H9 (cell line): ENCODE measurements at regions not wholly inside any gene's neighbourhood (a gene's known extent, or its start where the extent isn't known, plus 50 kb on each side); places are given as distances from the start of the nearest gene placed in this dataset.

Source experiments
- DNase-seq: peaks from one replicate; pipeline ENCODE4 v3.0.0-alpha.2; 2017
- H2AFZ ChIP-seq: one replicate; pipeline ENCODE4 v1.6.1; 2013; ENCODE audit warnings: mild to moderate bottlenecking, low read length, control low read depth, moderate library complexity
- H2AK5ac ChIP-seq: 2 replicates; pipeline ENCODE4 v1.6.1; 2013; ENCODE audit warnings: low read length, control low read depth, mixed read lengths; ENCODE audit not compliant: insufficient read length
- H2BK120ac ChIP-seq: one replicate; pipeline ENCODE4 v1.6.1; 2013; ENCODE audit warnings: low read depth, mild to moderate bottlenecking, low read length, control low read depth, inconsistent platforms; ENCODE audit not compliant: poor library complexity, severe bottlenecking
- H2BK12ac ChIP-seq: 2 replicates; pipeline ENCODE4 v1.6.1; 2013; ENCODE audit warnings: low read length, control low read depth, mixed read lengths, low read depth; ENCODE audit not compliant: insufficient read length
- H2BK15ac ChIP-seq: 2 replicates; pipeline ENCODE4 v1.6.1; 2013; ENCODE audit warnings: low read depth, low read length, control low read depth
- H2BK20ac ChIP-seq: one replicate; pipeline ENCODE4 v1.6.1; 2013; ENCODE audit warnings: low read depth, mild to moderate bottlenecking, low read length, control low read depth, inconsistent platforms; ENCODE audit not compliant: poor library complexity, severe bottlenecking
- H2BK5ac ChIP-seq: 2 replicates; pipeline ENCODE4 v1.6.1; 2013; ENCODE audit warnings: low read length, control low read depth, mixed read lengths; ENCODE audit not compliant: insufficient read length
- H3K14ac ChIP-seq: 2 replicates; pipeline ENCODE4 v1.6.1; 2013; ENCODE audit warnings: low read length, control low read depth; ENCODE audit not compliant: insufficient read depth
- H3K18ac ChIP-seq: 2 replicates; pipeline ENCODE4 v1.6.1; 2013; ENCODE audit warnings: low read depth, mild to moderate bottlenecking, mixed read lengths, low read length, control low read depth; ENCODE audit not compliant: insufficient read length
- H3K23ac ChIP-seq: 2 replicates; pipeline ENCODE4 v1.6.1; 2013; ENCODE audit warnings: low read length, control low read depth, mixed read lengths, low read depth; ENCODE audit not compliant: insufficient read length
- H3K23me2 ChIP-seq: 2 replicates; pipeline ENCODE4 v1.6.1; 2013; ENCODE audit warnings: low read depth, mild to moderate bottlenecking, mixed read lengths, low read length, control low read depth; ENCODE audit not compliant: insufficient read length, poor library complexity, severe bottlenecking
- H3K27ac ChIP-seq: 2 replicates; pipeline ENCODE4 v1.5.1; 2013; ENCODE audit warnings: low read length, control low read depth, mixed read lengths, low read depth; ENCODE audit not compliant: insufficient read length
- H3K27me3 ChIP-seq: 2 replicates; pipeline ENCODE4 v1.6.1; 2013; ENCODE audit warnings: low read length, control low read depth, inconsistent platforms; ENCODE audit not compliant: insufficient read depth
- H3K4ac ChIP-seq: 2 replicates; pipeline ENCODE4 v1.6.1; 2013; ENCODE audit warnings: low read depth, mild to moderate bottlenecking, control low read depth, inconsistent platforms, low read length, moderate library complexity
- H3K4me1 ChIP-seq: 2 replicates; pipeline ENCODE4 v1.6.1; 2013; ENCODE audit warnings: low read length, control low read depth, inconsistent platforms; ENCODE audit not compliant: insufficient read depth
- H3K4me2 ChIP-seq: 2 replicates; pipeline ENCODE4 v1.6.1; 2013; ENCODE audit warnings: low read length, control low read depth, mixed read lengths; ENCODE audit not compliant: insufficient read length, insufficient read depth
- H3K56ac ChIP-seq: 2 replicates; pipeline ENCODE4 v1.6.1; 2013; ENCODE audit warnings: low read depth, mild to moderate bottlenecking, mixed read lengths, low read length, control low read depth; ENCODE audit not compliant: insufficient read length
- H3K79me1 ChIP-seq: 2 replicates; pipeline ENCODE4 v1.6.1; 2013; ENCODE audit warnings: low read depth, mild to moderate bottlenecking, moderate library complexity, low read length, control low read depth, inconsistent platforms; ENCODE audit not compliant: insufficient read depth, poor library complexity, severe bottlenecking
- H3K79me2 ChIP-seq: 2 replicates; pipeline ENCODE4 v1.6.1; 2013; ENCODE audit warnings: low read length, control low read depth, inconsistent platforms; ENCODE audit not compliant: insufficient read depth
- H3K9ac ChIP-seq: 2 replicates; pipeline ENCODE4 v1.6.1; 2013; ENCODE audit warnings: low read length, control low read depth, mixed read lengths; ENCODE audit not compliant: insufficient read length; ENCODE audit errors: extremely low read depth
- H3K9me3 ChIP-seq: one replicate; pipeline ENCODE4 v1.6.1; 2013; ENCODE audit warnings: low read depth, low read length, inconsistent platforms; ENCODE audit not compliant: control insufficient read depth
- H3T11ph ChIP-seq: one replicate; pipeline ENCODE4 v1.6.1; 2013; ENCODE audit warnings: mild to moderate bottlenecking, low read length, control low read depth, inconsistent platforms
- H4K20me1 ChIP-seq: one replicate; pipeline ENCODE4 v1.6.1; 2013; ENCODE audit not compliant: control insufficient read depth, insufficient read length, insufficient read depth
- H4K5ac ChIP-seq: 2 replicates; pipeline ENCODE4 v1.6.1; 2013; ENCODE audit warnings: low read depth, mild to moderate bottlenecking, mixed read lengths, low read length, control low read depth; ENCODE audit not compliant: insufficient read length
- H4K8ac ChIP-seq: replicated peaks from 2 replicates; pipeline ENCODE4 v1.6.1; 2013; ENCODE audit warnings: low read length, control low read depth, mixed read lengths, low read depth; ENCODE audit not compliant: insufficient read length
- H4K91ac ChIP-seq: 2 replicates; pipeline ENCODE4 v1.6.1; 2013; ENCODE audit warnings: low read depth, mild to moderate bottlenecking, moderate library complexity, mixed read lengths, low read length, control low read depth; ENCODE audit not compliant: insufficient read length
- H3K27ac Mint-ChIP-seq, 3 experiments: 2 replicates in 2 of 3; 3 replicates in 1 of 3; pipeline ENCODE4 v1.8.0; 2020 to 2021; ENCODE audit warnings: mixed read lengths in 3 of 3, mild to moderate bottlenecking in 1 of 3, moderate library complexity in 1 of 3
- H3K27me3 Mint-ChIP-seq: 2 replicates; pipeline ENCODE4 v1.8.0; 2021; ENCODE audit warnings: low read depth, mild to moderate bottlenecking, moderate library complexity, mixed read lengths
- H3K36me3 Mint-ChIP-seq, 3 experiments: 2 replicates in 2 of 3; 3 replicates in 1 of 3; pipeline ENCODE4 v1.8.0; 2020 to 2021; ENCODE audit warnings: low read depth in 3 of 3, mixed read lengths in 3 of 3; ENCODE audit not compliant: insufficient read depth in 1 of 3
- H3K4me1 Mint-ChIP-seq, 2 experiments: 2 replicates each; pipeline ENCODE4 v1.8.0; 2020; ENCODE audit warnings: mixed read lengths in 2 of 2
- H3K4me3 Mint-ChIP-seq, 2 experiments: 2 replicates in 1 of 2; 3 replicates in 1 of 2; pipeline ENCODE4 v1.8.0; 2020 to 2021; ENCODE audit warnings: mild to moderate bottlenecking in 2 of 2, mixed read lengths in 2 of 2, moderate library complexity in 1 of 2
- H3K9me3 Mint-ChIP-seq, 2 experiments: 2 replicates in 1 of 2; 3 replicates in 1 of 2; pipeline ENCODE4 v1.8.0; 2020; ENCODE audit warnings: mild to moderate bottlenecking in 2 of 2, mixed read lengths in 2 of 2, moderate library complexity in 1 of 2
- WGBS: extraction: QIAGEN DNeasy Blood & Tissue Kit; methylation state at CpG from one replicate; pipeline ENCODE4 v1.1.7; 2013; ENCODE audit warnings: missing lambda C conversion rate, low lambda C conversion rate, mixed read lengths; ENCODE audit not compliant: insufficient read length; ENCODE audit errors: extremely low coverage; 5-methylcytosine and 5-hydroxymethylcytosine counted together
- TF ChIP-seq, protein P1 (sequence below): fragments of 200-600 bp; sonication (generic); conservative IDR thresholded peaks from 3 replicates; pipeline ENCODE4 v1.8.0; 2021; ENCODE audit warnings: antibody characterized with exemption, mild to moderate bottlenecking

GRCh38 chr5:83802686-83803085 is 82.0 kb upstream of the HAPLN1 start:
- no peak for DNase-seq
- Mint-ChIP-seq H3K4me3 (no peak overlapping the region), H3K27ac (no peak overlapping the region), H3K9me3 (peaks cover 3 to 7% of the 10 kb centered on the region in 2 experiments; a peak in 1 of 5 replicates), H3K36me3 (peaks cover 2 to 6% (median 3%) of the 10 kb centered on the region in 3 experiments; a peak in 2 of 7 replicates), H3K4me1 (peaks cover 8 to 11% of the 10 kb centered on the region in 2 experiments; a peak in 3 of 4 replicates), H3K27me3 (no peaks in the 10 kb centered on the region)
- Histone ChIP-seq H3K9ac (no peak overlapping the region), H3K4me2 (no peak overlapping the region), H3K18ac (no peak overlapping the region), H2AK5ac (no peak overlapping the region), H3K14ac (no peak overlapping the region), H3T11ph (no peak overlapping the region), H3K4ac (no peak overlapping the region), H4K91ac (no peak overlapping the region), H3K56ac (no peak overlapping the region), H3K4me1 (no peaks in the 10 kb centered on the region), H2BK120ac (no peak overlapping the region), H3K79me2 (no peaks in the 10 kb centered on the region), H4K20me1 (no peaks in the 10 kb centered on the region), H3K27ac (no peak overlapping the region), H2AFZ (no peak overlapping the region), H3K9me3 (no peaks in the 10 kb centered on the region), H3K23me2 (no peaks in the 10 kb centered on the region), H2BK15ac (no peak overlapping the region), H3K23ac (no peak overlapping the region), H2BK20ac (no peak overlapping the region), H3K79me1 (no peaks in the 10 kb centered on the region), H2BK5ac (no peak overlapping the region), H4K5ac (no peak overlapping the region), H2BK12ac (no peak overlapping the region), H3K27me3 (no peaks in the 10 kb centered on the region), H4K8ac (no peak overlapping the region)
- no CpG with 5 or more reads among the region's 2 CpGs for WGBS
- TF ChIP-seq, protein P1, sequence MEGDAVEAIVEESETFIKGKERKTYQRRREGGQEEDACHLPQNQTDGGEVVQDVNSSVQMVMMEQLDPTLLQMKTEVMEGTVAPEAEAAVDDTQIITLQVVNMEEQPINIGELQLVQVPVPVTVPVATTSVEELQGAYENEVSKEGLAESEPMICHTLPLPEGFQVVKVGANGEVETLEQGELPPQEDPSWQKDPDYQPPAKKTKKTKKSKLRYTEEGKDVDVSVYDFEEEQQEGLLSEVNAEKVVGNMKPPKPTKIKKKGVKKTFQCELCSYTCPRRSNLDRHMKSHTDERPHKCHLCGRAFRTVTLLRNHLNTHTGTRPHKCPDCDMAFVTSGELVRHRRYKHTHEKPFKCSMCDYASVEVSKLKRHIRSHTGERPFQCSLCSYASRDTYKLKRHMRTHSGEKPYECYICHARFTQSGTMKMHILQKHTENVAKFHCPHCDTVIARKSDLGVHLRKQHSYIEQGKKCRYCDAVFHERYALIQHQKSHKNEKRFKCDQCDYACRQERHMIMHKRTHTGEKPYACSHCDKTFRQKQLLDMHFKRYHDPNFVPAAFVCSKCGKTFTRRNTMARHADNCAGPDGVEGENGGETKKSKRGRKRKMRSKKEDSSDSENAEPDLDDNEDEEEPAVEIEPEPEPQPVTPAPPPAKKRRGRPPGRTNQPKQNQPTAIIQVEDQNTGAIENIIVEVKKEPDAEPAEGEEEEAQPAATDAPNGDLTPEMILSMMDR, result no peak
